K562 (cell line): ENCODE measurements at regions not wholly inside any gene's neighbourhood (a gene's known extent, or its start where the extent isn't known, plus 50 kb on each side); places are given as distances from the start of the nearest gene placed in this dataset.

ENCODE experiments used
- ATAC-seq: fragments of 200-7000 bp; cut with Tn5 transposase; 3 replicates; pipeline ENCODE4 v1.9.1; 2020; ENCODE audit warnings: moderate library complexity
- BruUV-seq: library from RNA; stranded (reverse); fragments of 400-500 nt; replicated peaks from 2 replicates; lab custom pipeline; 2021; lab: Mats Ljungman, UMichigan
- CTCF ChIA-PET: fragments of 300-600 bp; formaldehyde crosslinking; extraction: SDS; loops from one replicate; lab custom pipeline; 2021; ENCODE audit warnings: low intra/inter-chr PET ratio; lab: Yijun Ruan, JAX
- POLR2A ChIA-PET: fragments of 300-600, 350-650 bp; sonication (Branson Sonifier 250); formaldehyde crosslinking; extraction: SDS; loops from one replicate; lab custom pipeline; 2021; ENCODE audit warnings: antibody characterized with exemption, inconsistent platforms; lab: Yijun Ruan, JAX
- DNase-seq, 4 experiments: peaks; one replicate each; pipeline versions ENCODE4 v3.0.0 to v3.0.0-alpha.2; 2011 to 2018; ENCODE audit warnings: low spot score in 3 of 4, mixed read lengths in 3 of 4; ENCODE audit errors: extremely low read depth in 1 of 4
- FAIRE-seq: peaks from 2 replicates; lab custom pipeline; 2011; peaks lifted over from hg19 to GRCh38; lab: Jason Lieb, UNC
- H2AFZ ChIP-seq: 2 replicates; pipeline ENCODE4 v1.6.0; 2011; ENCODE audit warnings: low read depth, low read length, control low read depth, inconsistent platforms
- H3K27ac ChIP-seq: fragments of 200-600 bp; 3 replicates; pipeline ENCODE4 v1.8.0; 2011; ENCODE audit warnings: low read depth, mild to moderate bottlenecking, control low read depth, inconsistent platforms, low read length, moderate library complexity, mixed read lengths; ENCODE audit errors: extremely low read depth
- H3K27me3 ChIP-seq, 2 experiments: fragments of 300-600 bp in 1 of 2; 2 replicates in 1 of 2; 3 replicates in 1 of 2; pipeline versions ENCODE4 v1.6.0 to v1.8.0; 2011; ENCODE audit warnings: inconsistent platforms in 2 of 2, low read length in 2 of 2, mild to moderate bottlenecking in 1 of 2, mixed read lengths in 1 of 2, moderate library complexity in 1 of 2; ENCODE audit not compliant: control insufficient read depth in 2 of 2, insufficient read depth in 2 of 2
- H3K36me3 ChIP-seq: fragments of 300-600 bp; 3 replicates; pipeline ENCODE4 v1.8.0; 2011; ENCODE audit warnings: mild to moderate bottlenecking, low read length, inconsistent platforms; ENCODE audit not compliant: control insufficient read depth, insufficient read depth
- H3K4me1 ChIP-seq, 2 experiments: fragments of 200-600 bp in 1 of 2; replicated peaks in 1 of 2; 2 replicates in 1 of 2; 3 replicates in 1 of 2; pipeline versions ENCODE4 v1.5.1 to v1.8.0; 2011; ENCODE audit warnings: inconsistent platforms in 2 of 2, low read length in 2 of 2, mild to moderate bottlenecking in 1 of 2, mixed read lengths in 1 of 2, moderate library complexity in 1 of 2; ENCODE audit not compliant: control insufficient read depth in 2 of 2, insufficient read depth in 2 of 2
- H3K4me2 ChIP-seq: 2 replicates; pipeline ENCODE4 v1.6.1; 2011; ENCODE audit warnings: low read length, control low read depth, inconsistent platforms, mixed read lengths; ENCODE audit not compliant: insufficient read depth
- H3K4me3 ChIP-seq: fragments of 200-600 bp; sonication (generic), shearing (Covaris generic); 2 replicates; pipeline ENCODE4 v1.5.1; 2016; ENCODE audit warnings: control low read depth, inconsistent platforms
- H3K79me2 ChIP-seq: fragments of 200-600 bp; 3 replicates; pipeline ENCODE4 v1.8.0; 2011; ENCODE audit warnings: low read length, inconsistent platforms; ENCODE audit not compliant: control insufficient read depth, insufficient read depth
- H3K9ac ChIP-seq, 2 experiments: 2 replicates each; pipeline versions ENCODE4 v1.6.0 to v1.6.1; 2011; ENCODE audit warnings: low read depth in 2 of 2, low read length in 2 of 2, control low read depth in 1 of 2, inconsistent platforms in 1 of 2, mild to moderate bottlenecking in 1 of 2, mixed read lengths in 1 of 2; ENCODE audit not compliant: insufficient read depth in 1 of 2
- H3K9me1 ChIP-seq: one replicate; pipeline ENCODE4 v1.6.0; 2011; ENCODE audit warnings: inconsistent platforms, mild to moderate bottlenecking, low read length, moderate library complexity; ENCODE audit not compliant: control insufficient read depth, insufficient read depth
- H3K9me3 ChIP-seq: replicated peaks from 2 replicates; pipeline ENCODE4 v1.5.1; 2011; ENCODE audit warnings: low read depth, low read length, inconsistent platforms; ENCODE audit not compliant: control insufficient read depth, insufficient read depth
- H4K20me1 ChIP-seq: replicated peaks from 2 replicates; pipeline ENCODE4 v1.6.1; 2011; ENCODE audit warnings: low read length, inconsistent platforms, mixed read lengths; ENCODE audit not compliant: control insufficient read depth, insufficient read depth
- ELF2 ChIP-seq: fragments of 250-450 bp; sonication (Bioruptor Pico); IDR thresholded peaks from 2 replicates; pipeline ENCODE4 v1.5.0; 2021; ENCODE audit warnings: mild to moderate bottlenecking
- GABPA ChIP-seq: fragments of 200-800 bp; sonication (Bioruptor generic); conservative IDR thresholded peaks from 2 replicates; pipeline ENCODE4 v1.6.1; 2016; ENCODE audit warnings: low read depth, missing genetic modification characterization, missing compliant biosample characterization
- HNRNPLL ChIP-seq: fragments of 200-400 bp; formaldehyde crosslinking; IDR thresholded peaks from 2 replicates; pipeline ENCODE4 v1.6.1; 2017; ENCODE audit warnings: low read length, low read depth, mild to moderate bottlenecking; ENCODE audit not compliant: poor library complexity, severe bottlenecking
- MECOM ChIP-seq: fragments of 250-450 bp; sonication (Bioruptor Pico); IDR thresholded peaks from 2 replicates; pipeline ENCODE4 v1.8.0; 2022; ENCODE audit warnings: inconsistent platforms
- NBN ChIP-seq: fragments of 450-650 bp; IDR thresholded peaks from 2 replicates; pipeline ENCODE4 v1.6.1; 2016; ENCODE audit warnings: low read depth, mild to moderate bottlenecking
- NFE2 ChIP-seq: IDR thresholded peaks from 2 replicates; pipeline ENCODE4 v1.6.1; 2014; ENCODE audit warnings: antibody characterized with exemption, low read depth
- TCFL5 ChIP-seq: fragments of 250-450 bp; sonication (Bioruptor Pico); conservative IDR thresholded peaks from 2 replicates; pipeline ENCODE4 v1.6.1; 2021; ENCODE audit warnings: mild to moderate bottlenecking, moderate library complexity, matching md5 sums
- ZC3H11A ChIP-seq: IDR thresholded peaks from 2 replicates; pipeline ENCODE4 v1.6.1; 2012; ENCODE audit warnings: low read depth, low read length, improper control_type of control experiment
- ZFPM2 ChIP-seq: fragments of 250-450 bp; sonication (Bioruptor Pico); IDR thresholded peaks from 2 replicates; pipeline ENCODE4 v1.5.1; 2022; ENCODE audit warnings: mild to moderate bottlenecking
- ZNF77 ChIP-seq: fragments of 250-450 bp; sonication (Bioruptor Pico); IDR thresholded peaks from 2 replicates; pipeline ENCODE4 v1.5.0; 2020
- in situ Hi-C: fragments of 300-500 bp; cut with MboI; formaldehyde crosslinking; loops from 4 replicates; pipeline ENCODE4 v1.15.0; 2018; ENCODE audit warnings: inconsistent platforms, mixed read lengths
- intact Hi-C: fragments of 100-400 bp; cut with micrococcal nuclease; formaldehyde crosslinking; loops from 2 replicates; pipeline ENCODE4 v1.14.2; 2022

DNA sequence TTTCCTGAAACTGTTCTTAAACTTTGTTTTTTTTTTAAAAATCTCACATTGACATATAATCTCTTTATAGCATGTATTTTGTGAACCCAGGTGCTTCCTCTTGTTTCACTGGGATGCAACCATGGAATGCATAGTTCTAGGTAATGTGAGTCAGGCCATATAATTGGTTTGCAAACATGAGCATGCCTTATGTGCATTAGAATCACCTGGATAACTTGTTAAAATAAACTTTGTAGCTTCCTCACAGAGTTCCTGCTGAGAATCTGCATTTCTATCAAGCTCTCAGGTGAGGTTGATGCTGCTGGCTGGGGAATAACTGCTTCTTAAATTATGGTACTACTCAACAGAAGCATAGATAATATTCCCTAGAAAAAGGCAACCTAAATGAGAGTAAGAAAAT is 940.3 kb upstream of the LCORL start:
- no peak for FAIRE-seq
- H3K4me1 ChIP-seq, result no peaks in the 10 kb centered on the region
- no peaks in the 10 kb centered on the region for H3K9me1 ChIP-seq
- no peak overlapping the region for H3K9ac ChIP-seq
- no peaks in the 10 kb centered on the region for H3K27me3 ChIP-seq
- BruUV-seq, result no TSS peak
- ChIA-PET POLR2A (interaction anchor here (0.9 kb wide), 1 partner anchor 15 kb away, joined by 3 read pairs; no protein-coding TSS in a partner anchor), CTCF (no interaction called here)
- DNase-seq, result no peak
- no peak overlapping the region for H2AFZ ChIP-seq
- H4K20me1 ChIP-seq, result no peaks in the 10 kb centered on the region
- intact Hi-C loops, result no loop called here
- H3K4me3 ChIP-seq, result no peak overlapping the region
- no peak overlapping the region for H3K4me2 ChIP-seq
- no peak overlapping the region for H3K27ac ChIP-seq
- H3K36me3 ChIP-seq, result no peaks in the 10 kb centered on the region
- ATAC-seq, result no peak
- no peaks in the 10 kb centered on the region for H3K79me2 ChIP-seq
- no peaks in the 10 kb centered on the region for H3K9me3 ChIP-seq
- in situ Hi-C loops, result no loop called here
- TF ChIP-seq HNRNPLL (no peak), NFE2 (no peak), ZC3H11A (no peak), GABPA (tag) (no peak), MECOM (no peak), TCFL5 (CRISPR knock-in tag) (no peak), NBN (no peak), ZNF77 (CRISPR knock-in tag) (no peak), ZFPM2 (CRISPR knock-in tag) (no peak), ELF2 (CRISPR knock-in tag) (no peak)
